GM18499 (cell line): ENCODE measurements at regions not wholly inside any gene's neighbourhood (a gene's known extent, or its start where the extent isn't known, plus 50 kb on each side); places are given as distances from the start of the nearest gene placed in this dataset.

Source experiments
- ATAC-seq: cut with Tn5 transposase; IDR thresholded peaks from one replicate; pipeline ENCODE4 v1.9.1; 2021; ENCODE audit warnings: moderate number of reproducible peaks; ENCODE audit not compliant: insufficient read depth, unreplicated experiment

DNA sequence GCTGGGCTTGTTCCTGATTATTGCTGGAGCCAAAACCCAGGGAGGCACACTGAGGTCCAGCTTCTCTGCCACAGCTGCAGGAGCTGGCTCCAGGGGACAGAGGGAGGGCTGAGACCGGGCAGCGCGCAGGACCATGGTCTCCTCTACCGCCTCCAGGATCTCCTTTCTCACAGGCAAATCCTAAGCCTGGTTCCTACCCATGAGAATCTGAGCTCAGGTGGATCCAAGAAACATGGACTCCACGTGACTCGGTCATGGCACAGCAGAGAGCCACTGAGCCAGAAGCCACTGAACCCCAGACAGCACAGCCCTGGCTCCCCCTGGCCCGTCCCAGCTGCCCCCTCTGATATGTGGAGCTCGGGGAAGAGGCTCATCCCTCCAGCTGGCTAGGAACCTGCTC lies 653.4 kb upstream of the ID2 start:
- no peak for ATAC-seq

DNA sequence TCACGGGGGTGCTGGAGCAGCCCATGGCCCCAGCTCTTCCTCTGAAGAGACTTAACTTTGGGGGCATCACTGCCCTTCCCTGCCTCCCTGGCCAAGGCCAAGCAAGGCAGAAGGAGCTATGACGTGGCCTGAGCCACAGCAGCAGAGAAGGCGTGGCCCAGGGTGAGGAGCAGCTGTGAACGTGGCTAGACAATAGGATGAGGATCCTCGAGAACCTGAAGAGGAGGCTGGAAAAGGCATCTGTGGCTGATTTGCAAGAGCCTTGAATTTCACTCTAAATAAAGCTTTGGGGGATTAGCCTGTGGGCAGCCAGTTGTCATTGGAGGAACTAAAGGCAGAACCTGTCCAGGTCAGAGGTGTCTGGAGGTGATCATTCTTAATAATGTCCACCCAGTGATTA lies 652.9 kb upstream of the ID2 start:
- ATAC-seq: no peak

DNA sequence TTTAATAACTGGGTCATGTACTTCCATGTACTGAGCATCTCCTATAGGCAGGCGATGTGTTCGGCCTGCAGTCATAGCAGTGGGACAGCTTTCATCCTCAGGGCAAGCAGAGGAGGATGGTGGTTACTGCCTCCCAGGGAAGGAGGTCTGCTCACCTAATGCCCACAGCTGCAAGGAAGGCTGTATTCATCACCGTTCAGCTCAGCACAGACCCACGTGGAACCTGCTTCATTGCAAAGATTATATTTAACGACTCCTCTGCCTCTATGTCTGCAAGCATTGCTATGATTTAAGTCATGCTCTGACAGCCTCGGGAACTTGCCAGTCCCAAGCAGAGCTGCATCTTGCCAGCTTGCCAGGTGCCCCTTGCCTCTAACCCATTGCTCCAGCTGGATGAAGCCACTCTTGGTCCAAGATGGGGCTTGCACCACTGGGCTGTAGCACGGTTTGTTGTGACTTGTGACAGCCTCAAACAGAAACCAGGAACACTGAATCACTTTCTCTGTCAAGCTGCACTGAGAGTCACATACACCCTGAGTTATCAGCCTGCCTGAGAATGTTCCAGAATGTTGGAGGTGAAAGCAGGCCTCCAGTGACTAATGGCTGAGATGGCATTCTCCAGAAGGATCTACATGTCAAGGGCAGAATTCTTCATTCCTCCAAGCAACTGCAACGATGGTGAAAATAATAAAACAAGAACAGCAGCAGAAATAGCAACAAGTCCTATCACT lies 651.1 kb upstream of the ID2 start:
- no peak for ATAC-seq

- ATAC-seq: no peak
Measured at GRCh38 chr2:8031370-8031769, 650.5 kb upstream of the ID2 start.

- no peak for ATAC-seq
Measured at GRCh38 chr2:8033546-8034096, 648.2 kb upstream of the ID2 start.

DNA sequence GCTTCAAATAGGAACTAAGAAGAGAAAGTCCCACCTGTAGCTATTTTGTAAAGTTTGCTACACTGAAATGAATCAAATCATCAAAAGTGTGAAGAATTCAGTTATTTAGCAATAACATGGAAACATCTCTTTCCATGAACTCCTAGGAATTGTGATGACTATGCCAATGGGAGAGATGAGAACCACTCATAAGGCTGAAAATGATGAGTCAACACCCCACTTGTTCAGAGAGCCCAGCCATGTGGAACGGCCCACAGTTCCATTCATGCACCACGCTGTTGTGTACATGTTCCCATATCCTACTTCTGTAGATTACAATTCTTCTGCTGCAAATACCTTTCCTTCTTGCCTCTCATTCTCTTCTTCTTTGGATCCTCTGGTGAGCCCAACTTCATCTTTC lies 645.5 kb upstream of the ID2 start:
- ATAC-seq: no peak

- no peak for ATAC-seq
Measured at GRCh38 chr2:8039732-8040131, 642.1 kb upstream of the ID2 start.

DNA sequence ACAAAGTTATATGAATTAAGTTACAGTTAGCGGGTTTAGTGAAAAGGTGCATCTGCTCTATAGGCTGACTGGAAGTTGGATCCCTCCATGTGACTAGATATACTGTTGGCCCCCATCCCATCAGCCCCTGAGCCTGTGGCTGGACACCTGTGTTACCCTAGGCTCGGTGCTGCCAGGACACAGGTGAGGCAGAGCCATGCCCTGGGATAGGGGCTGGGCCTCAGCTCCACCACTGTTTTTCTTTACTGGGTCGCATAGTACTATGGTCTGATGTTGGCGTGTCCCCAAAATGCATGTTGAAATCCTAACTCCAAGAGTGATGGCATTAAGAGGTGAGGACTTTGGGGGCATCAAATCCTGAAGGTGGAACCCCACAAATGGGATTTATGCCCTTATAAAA lies 638.6 kb upstream of the ID2 start:
- no peak for ATAC-seq

GRCh38 chr2:8044046-8044594 lies 637.7 kb upstream of the ID2 start:
- ATAC-seq: no peak

GRCh38 chr2:8045081-8045614 lies 636.7 kb upstream of the ID2 start:
- ATAC-seq: no peak

DNA sequence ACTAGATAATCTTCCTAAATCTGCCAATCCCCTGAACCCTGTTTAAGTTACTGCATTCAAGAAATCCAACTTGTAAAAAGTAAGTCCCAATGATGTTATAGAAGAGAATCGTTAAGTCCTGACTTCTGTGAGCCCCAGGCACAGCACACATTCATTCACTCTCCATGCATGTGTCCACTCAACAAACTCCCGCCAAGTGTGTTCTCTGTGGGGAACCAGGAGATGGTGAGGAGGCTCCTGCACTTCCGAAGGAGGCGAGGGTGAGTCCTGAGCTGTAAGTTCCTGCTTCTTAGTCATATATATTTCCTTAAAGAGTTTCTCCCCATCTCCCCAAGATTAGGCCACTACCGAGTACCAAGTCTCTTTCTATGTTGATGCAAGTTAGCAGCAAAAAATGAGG lies 635.0 kb upstream of the ID2 start:
- no peak for ATAC-seq

- ATAC-seq: no peak
Measured at GRCh38 chr2:8049176-8049575, 632.7 kb upstream of the ID2 start.

DNA sequence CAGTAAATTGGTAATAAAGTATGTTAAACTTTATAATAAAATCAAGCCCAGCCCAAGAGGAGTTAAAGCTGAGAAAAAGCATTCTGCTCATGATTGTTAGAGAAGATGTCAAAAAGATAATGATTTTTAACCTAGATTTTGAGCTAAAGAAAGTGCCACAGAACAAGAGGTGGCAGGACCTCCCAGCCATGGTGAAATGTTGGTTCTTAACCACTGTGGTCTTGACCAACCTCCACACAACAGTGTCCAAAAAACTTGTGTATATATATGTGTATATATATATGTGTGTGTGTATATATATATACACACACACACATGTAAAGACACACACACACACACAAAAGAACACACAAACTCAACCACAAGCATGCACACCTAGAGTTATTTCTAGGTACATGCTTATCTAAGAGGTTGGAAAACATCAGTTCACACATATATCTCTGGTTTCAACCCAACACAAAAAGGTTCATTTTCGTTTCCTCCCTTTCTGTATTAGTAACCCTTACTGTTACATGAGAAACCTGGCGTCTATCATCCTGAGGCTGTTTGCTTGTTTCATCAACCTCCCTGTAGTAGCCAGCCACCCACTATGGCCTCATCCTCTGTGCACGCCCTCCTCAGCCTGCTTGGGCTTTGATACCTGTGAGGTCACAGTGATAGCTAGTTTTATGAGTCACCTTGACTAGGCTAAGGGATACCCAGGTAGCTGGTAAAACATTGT lies 631.8 kb upstream of the ID2 start:
- ATAC-seq: peak; percentile 90

DNA sequence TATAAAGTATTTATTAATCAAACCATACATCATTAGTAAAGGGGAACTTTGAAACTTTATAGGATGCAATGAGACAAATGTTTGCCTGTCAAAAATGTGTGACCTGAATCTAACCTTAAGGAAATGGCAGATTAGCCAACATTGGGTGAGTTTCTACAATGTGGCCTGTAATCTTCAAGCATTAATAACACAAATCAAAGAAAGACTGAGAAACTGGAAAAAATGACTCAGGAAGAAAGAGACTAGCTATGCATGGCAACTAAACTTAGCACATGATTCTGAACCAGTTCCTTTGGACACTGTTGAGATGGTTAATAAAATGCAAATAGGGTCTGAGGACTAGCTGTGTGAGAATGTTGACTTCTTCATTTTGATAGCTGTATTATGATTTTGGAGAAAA lies 628.6 kb upstream of the ID2 start:
- ATAC-seq: no peak

GRCh38 chr2:8054070-8054469 lies 627.8 kb upstream of the ID2 start:
- no peak for ATAC-seq

- no peak for ATAC-seq
Measured at GRCh38 chr2:8058652-8059051, 623.2 kb upstream of the ID2 start.

- no peak for ATAC-seq
Measured at GRCh38 chr2:8059255-8059654, 622.6 kb upstream of the ID2 start.

DNA sequence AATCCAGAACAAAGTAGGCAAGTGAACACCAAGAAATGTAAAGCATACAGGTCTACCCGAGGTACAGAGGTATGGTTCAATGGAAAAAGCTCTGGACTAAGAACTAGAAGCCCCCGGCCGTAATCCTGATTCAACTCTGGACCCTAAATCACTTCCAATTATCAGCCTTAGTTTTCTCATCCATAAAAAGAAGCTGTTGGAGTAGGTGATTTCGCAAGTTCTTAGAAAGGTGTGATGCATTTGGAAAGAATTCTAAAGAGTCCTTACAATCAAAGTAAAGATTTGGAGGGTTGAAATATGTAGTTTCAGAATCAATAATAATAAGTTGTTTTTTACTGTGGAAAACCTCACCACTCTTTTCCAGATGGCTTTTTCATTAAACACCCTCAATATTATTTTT lies 622.1 kb upstream of the ID2 start:
- no peak for ATAC-seq

DNA sequence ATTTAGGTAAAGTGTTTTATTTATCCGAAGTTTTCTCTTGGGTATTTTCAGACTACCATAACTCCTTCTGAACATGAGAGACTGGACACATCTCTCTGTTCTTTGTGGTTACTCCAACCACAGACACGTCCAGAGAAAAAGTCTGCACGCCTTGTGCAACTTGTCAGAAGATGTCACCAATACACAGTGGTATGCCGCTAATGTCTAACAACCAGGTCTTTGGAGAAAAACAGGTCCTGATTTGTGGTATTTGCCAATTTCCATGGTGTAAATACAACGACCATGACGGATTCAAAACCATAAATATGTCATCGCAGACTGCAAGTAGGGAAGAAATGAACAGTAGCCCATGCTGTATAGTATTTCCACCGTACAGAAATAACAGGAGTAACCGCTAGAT lies 620.6 kb upstream of the ID2 start:
- ATAC-seq: no peak

DNA sequence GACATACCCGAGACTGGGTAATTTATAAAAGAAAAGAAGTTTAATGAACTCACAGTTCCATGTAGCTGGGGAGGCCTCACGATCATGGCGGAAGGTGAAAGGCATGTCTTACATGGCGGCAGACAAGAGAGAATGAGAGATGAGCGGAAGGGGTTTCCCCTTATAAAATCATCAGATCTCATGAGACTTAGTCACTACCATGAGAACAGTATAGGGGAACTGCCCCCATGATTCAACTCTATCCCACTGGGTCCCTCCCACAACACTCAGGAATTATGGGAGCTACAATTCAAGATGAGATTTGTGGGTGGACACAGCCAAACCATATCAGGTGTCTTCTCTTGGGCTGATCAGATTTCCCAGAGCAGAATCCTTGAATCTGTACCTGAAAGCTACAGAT lies 617.3 kb upstream of the ID2 start:
- no peak for ATAC-seq

DNA sequence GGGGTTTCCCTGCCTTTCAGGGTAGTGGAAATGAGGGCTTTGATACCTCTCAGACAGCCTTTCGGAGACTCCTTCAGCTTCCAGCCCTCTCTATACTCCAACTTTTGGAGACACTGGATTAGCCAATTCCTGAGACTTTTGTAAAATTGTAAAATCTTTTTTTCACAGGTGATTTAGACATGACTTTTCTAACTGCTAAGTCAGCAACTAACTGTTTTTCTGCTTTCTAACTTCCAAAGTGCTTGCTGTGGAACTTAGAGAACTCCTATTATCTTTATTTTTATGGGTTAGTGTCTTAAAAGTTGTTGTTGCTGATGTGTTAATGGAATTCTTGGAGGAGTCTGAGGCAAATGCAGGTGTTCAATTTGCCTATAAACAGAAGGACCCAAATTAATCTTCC lies 616.7 kb upstream of the ID2 start:
- no peak for ATAC-seq
